ENCODE measurements at regions not wholly inside any gene's neighbourhood (a gene's known extent, or its start where the extent isn't known, plus 50 kb on each side); places are given as distances from the start of the nearest gene placed in this dataset.

DNA sequence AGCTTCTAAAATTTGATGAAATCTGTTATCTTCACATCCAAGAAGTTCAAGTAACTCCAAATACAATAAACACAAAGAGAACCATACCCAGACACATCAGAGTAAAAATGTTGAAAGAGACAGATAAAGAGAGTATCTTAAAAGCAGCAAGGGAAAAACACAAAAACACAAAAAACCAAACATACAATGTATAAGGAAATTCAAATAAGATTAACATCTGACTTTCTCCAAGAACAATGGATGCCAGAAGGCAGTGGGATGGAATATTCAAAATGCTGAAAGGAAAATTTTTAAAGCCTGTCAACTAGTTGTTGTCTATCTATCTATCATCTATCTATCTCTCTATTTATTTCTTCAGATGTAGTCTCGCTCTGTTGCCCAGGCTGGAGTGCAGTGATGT, 72.4 kb upstream of the MKLN1 start:
- peak; percentile 18 for DNase-seq (ENCODE audit: low read depth, low spot score)
- Histone ChIP-seq H2AFZ (ENCODE audit: low read depth, low read length, poor library complexity, severe bottlenecking) (no peak overlapping the region), H3K79me2 (ENCODE audit: insufficient read depth, low read length) (no peaks in the 10 kb centered on the region), H3K27me3 (ENCODE audit: insufficient read depth, low read length) (no peaks in the 10 kb centered on the region), H3K9me2 (ENCODE audit: insufficient read depth) (no peaks in the 10 kb centered on the region), H3K4me1 (ENCODE audit: control insufficient read depth in 1 of 2, insufficient read depth in 2 of 2, low read length in 2 of 2) (no peaks in the 10 kb centered on the region), H3K36me3 (ENCODE audit: control insufficient read depth in 1 of 2, insufficient read depth in 2 of 2, low read length in 2 of 2) (no peaks in the 10 kb centered on the region), H3K4me3 (replicated peaks in 1 of 2; ENCODE audit: low read depth in 1 of 2, low read length in 2 of 2) (no peak overlapping the region), H3K9me3 (ENCODE audit: control insufficient read depth in 1 of 2, insufficient read depth in 1 of 2, low read depth in 1 of 2, low read length in 2 of 2) (peaks cover 3 to 9% of the 10 kb centered on the region in 2 experiments; a peak in 2 of 4 replicates), H3K4me2 (ENCODE audit: low read length) (no peak overlapping the region), H3K27ac (ENCODE audit: low read depth, low read length) (no peak overlapping the region), H4K20me1 (ENCODE audit: insufficient read depth) (no peaks in the 10 kb centered on the region), H3K9ac (ENCODE audit: low read length) (no peak overlapping the region)
- intact Hi-C loops (cut with micrococcal nuclease): no loop called here
- no TSS peak for BruUV-seq (replicated peaks)
- ATAC-seq: no peak
- ChIA-PET CTCF (no interaction called here), RAD21 (ENCODE audit: low non-redundant PET in 1 of 2, low total read pairs in 2 of 2, uncharacterized antibody in 2 of 2, unreplicated experiment in 2 of 2) (no interaction called here), POLR2A (no interaction called here)
- no peak for TF ChIP-seq YY1 (IDR thresholded peaks at IDR 0.05; ENCODE audit: extremely low read depth, insufficient replicate concordance, low read depth, low read length)
- peak; percentile 89; the same call in 1 of the 2 replicates for TF ChIP-seq CBX3 (IDR thresholded peaks at IDR 0.05; ENCODE audit: low read depth)

GRCh38 chr7:131261476-131261994, 66.1 kb upstream of the MKLN1 start:
- Histone ChIP-seq H3K4me1 (ENCODE audit: control insufficient read depth in 1 of 2, insufficient read depth in 2 of 2, low read length in 2 of 2) (no peaks in the 10 kb centered on the region), H3K79me2 (ENCODE audit: insufficient read depth, low read length) (no peaks in the 10 kb centered on the region), H3K4me2 (ENCODE audit: low read length) (no peak overlapping the region), H3K4me3 (replicated peaks in 1 of 2; ENCODE audit: low read depth in 1 of 2, low read length in 2 of 2) (no peak overlapping the region), H2AFZ (ENCODE audit: low read depth, low read length, poor library complexity, severe bottlenecking) (no peak overlapping the region), H3K9ac (ENCODE audit: low read length) (no peak overlapping the region), H3K36me3 (ENCODE audit: control insufficient read depth in 1 of 2, insufficient read depth in 2 of 2, low read length in 2 of 2) (no peaks in the 10 kb centered on the region), H3K27me3 (ENCODE audit: insufficient read depth, low read length) (no peaks in the 10 kb centered on the region), H3K9me2 (ENCODE audit: insufficient read depth) (no peaks in the 10 kb centered on the region), H3K27ac (ENCODE audit: low read depth, low read length) (no peak overlapping the region), H4K20me1 (ENCODE audit: insufficient read depth) (no peaks in the 10 kb centered on the region), H3K9me3 (ENCODE audit: control insufficient read depth in 1 of 2, insufficient read depth in 1 of 2, low read depth in 1 of 2, low read length in 2 of 2) (no peaks in the 10 kb centered on the region)
- ChIA-PET CTCF (no interaction called here), RAD21 (ENCODE audit: low non-redundant PET in 1 of 2, low total read pairs in 2 of 2, uncharacterized antibody in 2 of 2, unreplicated experiment in 2 of 2) (no interaction called here), POLR2A (no interaction called here)
- no TSS peak for BruUV-seq (replicated peaks)
- DNase-seq (ENCODE audit: low read depth, low spot score) (no peak), ATAC-seq (no peak)
- TF ChIP-seq, protein P1, sequence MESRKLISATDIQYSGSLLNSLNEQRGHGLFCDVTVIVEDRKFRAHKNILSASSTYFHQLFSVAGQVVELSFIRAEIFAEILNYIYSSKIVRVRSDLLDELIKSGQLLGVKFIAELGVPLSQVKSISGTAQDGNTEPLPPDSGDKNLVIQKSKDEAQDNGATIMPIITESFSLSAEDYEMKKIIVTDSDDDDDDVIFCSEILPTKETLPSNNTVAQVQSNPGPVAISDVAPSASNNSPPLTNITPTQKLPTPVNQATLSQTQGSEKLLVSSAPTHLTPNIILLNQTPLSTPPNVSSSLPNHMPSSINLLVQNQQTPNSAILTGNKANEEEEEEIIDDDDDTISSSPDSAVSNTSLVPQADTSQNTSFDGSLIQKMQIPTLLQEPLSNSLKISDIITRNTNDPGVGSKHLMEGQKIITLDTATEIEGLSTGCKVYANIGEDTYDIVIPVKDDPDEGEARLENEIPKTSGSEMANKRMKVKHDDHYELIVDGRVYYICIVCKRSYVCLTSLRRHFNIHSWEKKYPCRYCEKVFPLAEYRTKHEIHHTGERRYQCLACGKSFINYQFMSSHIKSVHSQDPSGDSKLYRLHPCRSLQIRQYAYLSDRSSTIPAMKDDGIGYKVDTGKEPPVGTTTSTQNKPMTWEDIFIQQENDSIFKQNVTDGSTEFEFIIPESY (IDR thresholded peaks at IDR 0.05; ENCODE audit: extremely low read depth, insufficient replicate concordance, low read length): no peak
- TF ChIP-seq CBX3 (IDR thresholded peaks at IDR 0.05; ENCODE audit: low read depth) (no peak), YY1 (IDR thresholded peaks at IDR 0.05; ENCODE audit: extremely low read depth, insufficient replicate concordance, low read depth, low read length) (no peak), POLR2A (IDR thresholded peaks at IDR 0.05; ENCODE audit: borderline replicate concordance, extremely low read depth, insufficient read depth, insufficient read length) (no peak), EZH2 (IDR thresholded peaks at IDR 0.05) (no peak), ZFX (IDR thresholded peaks at IDR 0.05) (no peak), ZNF274 (IDR thresholded peaks at IDR 0.05; ENCODE audit: low read depth, low read length) (no peak), CEBPB (IDR thresholded peaks at IDR 0.05; ENCODE audit: low read depth) (no peak), SP1 (IDR thresholded peaks at IDR 0.05; ENCODE audit: low read depth) (no peak), EZH2phosphoT487 (IDR thresholded peaks at IDR 0.05; ENCODE audit: borderline replicate concordance) (no peak), SIN3A (IDR thresholded peaks at IDR 0.05; ENCODE audit: low read depth) (no peak)
- intact Hi-C loops (cut with micrococcal nuclease): no loop called here
